NCI-H748 treated with DMSO at 0.1 percent for 48 hours (cell line): ENCODE measurements at regions not wholly inside any gene's neighbourhood (a gene's known extent, or its start where the extent isn't known, plus 50 kb on each side); places are given as distances from the start of the nearest gene placed in this dataset.
A peak's percentile ranks its signal among the peaks of the same experiment; 100 is the strongest.

ENCODE experiments used
- DNase-seq: peaks from one replicate; lab custom pipeline; 2025; lab: John Stamatoyannopoulos, UW

- no peak for DNase-seq
Measured at GRCh38 chr1:81156887-81157286, 643.8 kb upstream of the ADGRL2 start.

DNA sequence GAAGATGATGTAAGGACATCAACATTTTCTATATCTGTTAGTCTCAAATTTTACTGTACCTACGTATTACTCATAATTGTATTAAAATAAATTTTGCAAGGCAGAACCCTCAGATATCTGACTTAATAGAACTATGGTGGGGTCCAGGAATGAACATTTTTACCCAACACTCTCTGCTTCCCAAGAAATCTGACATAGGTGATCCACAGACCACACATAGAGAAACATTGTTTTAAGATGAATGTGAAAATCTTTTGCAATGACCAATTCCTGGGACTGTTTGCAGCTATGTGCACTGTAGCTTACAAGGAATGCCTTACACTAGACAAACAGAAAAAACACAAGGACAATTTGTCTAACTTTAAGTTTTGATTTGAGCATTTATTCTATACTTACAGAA is 645.6 kb upstream of the ADGRL2 start:
- DNase-seq, result no peak

GRCh38 chr1:81151206-81151605 is 649.5 kb upstream of the ADGRL2 start:
- no peak for DNase-seq

- DNase-seq, result no peak
Measured at GRCh38 chr1:81149649-81150325, 650.9 kb upstream of the ADGRL2 start.

GRCh38 chr1:81144240-81144825 is 656.4 kb upstream of the ADGRL2 start:
- DNase-seq, result no peak

DNA sequence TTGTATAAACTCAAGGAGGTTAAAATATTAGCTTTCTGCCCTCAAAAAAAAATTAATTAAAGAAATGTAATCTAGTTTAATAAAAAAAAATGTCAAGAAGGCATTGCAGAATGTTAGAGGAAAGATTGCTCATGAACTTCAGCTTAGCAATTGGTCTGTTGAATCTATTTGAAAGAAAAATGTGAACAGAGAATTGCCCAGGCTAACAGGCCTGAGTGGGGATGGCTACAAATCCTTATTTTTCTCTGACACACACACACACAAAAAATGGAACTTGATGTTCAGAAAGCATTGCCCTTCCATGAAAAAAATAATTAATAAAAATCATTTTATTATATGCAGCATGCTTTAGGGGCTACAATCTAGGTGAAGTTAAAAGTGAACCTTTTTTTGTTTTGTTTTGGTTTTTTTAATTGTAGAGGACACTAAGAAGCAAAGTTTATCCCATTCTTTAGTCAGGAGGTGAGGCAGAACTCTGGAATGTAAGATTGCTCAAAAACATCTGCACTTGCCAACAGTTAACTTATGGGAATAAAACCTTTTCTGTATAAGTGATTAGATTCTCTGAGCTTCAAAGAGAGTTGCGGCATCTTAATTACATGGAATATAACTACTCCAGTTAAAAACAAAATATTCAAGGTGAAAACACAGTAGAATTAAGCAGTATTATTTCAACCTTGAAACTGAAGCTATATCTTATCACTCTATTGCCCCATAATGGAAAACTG is 658.5 kb upstream of the ADGRL2 start:
- no peak for DNase-seq

- DNase-seq, result no peak
Measured at GRCh38 chr1:81135524-81135923, 665.2 kb upstream of the ADGRL2 start.

- no peak for DNase-seq
Measured at GRCh38 chr1:81129776-81130175, 671.0 kb upstream of the ADGRL2 start.

DNA sequence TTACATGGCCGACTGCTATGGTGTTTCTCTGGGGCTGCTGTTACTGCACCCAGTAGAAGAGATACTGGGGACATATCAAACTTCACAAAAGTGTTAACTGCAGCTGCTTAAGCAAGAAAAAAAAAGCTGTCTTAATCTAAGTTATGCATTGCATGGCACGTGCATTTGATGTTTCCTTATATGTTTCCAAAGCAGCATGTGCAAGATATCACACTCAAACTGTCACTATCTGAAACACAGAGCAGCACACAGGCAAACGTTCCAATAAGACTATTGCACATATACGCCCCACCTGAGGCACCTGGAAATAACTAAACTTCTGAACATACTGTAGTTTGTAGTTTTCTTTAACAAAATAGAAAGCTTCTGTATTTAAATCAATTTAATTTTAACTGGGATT is 671.4 kb upstream of the ADGRL2 start:
- no peak for DNase-seq

- DNase-seq, result no peak
Measured at GRCh38 chr1:81128079-81128478, 672.7 kb upstream of the ADGRL2 start.

DNA sequence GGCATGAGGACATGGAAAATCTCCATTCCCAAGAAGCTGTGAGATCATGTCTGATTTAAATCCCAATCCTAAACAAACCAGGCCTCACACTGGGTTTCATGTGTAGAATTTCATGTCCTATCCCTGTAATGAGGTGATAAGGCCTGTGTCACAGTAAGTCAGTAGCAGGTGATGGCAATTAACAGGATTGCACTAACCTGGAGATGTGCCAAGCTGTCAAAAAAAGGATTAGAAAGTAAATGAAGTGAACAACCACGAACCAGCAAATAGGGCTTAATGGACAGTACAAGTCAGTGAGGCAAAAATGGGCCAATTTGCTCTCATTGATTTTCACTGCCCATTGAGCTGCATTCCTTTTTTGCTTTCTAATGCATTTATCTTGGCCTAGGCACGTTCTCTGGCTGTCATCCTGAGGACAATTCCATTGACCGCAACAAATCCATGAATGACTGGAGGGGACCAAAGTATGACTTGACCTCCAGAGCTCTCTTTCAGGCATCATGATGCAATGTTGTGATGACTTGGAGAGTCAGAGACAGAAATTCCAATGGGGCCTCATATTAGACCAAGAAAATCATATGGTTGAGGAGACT is 673.6 kb upstream of the ADGRL2 start:
- DNase-seq, result peak; percentile 98

DNA sequence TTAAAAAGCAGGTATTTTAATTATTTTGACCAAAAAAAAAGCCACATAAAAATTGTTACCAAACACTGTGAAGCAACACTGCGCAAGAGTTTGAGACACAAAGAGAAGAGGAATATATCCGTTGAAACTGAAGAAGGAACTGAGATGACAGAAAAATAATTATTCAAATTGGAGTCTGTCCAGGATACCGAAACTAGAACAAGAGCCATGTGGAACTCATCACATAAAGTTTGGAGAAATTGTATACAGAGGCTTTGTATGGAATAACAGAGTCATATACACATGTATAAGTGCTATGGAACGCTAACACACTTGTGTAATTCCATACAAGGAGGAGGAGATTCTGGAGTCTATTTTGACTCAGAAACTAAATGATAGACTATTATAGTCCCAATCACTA is 675.1 kb upstream of the ADGRL2 start:
- no peak for DNase-seq

DNA sequence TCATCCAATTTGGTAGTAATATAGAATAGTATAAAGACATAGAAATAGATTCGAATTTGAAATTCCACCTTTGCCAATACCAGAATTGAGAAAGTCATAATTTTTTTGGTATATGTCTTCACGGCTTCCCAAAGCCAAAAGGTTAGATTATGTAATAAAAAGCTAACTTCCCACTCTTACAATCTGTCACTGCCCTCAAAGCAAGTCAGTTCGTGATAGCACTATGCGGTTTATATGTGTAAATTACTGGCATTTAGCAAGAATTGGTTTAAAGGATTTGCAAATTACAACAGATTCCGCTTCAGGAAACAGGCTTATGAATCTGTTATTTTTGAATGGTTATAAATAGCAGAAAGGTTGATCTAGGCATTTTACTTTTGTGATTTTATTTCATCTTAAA is 679.4 kb upstream of the ADGRL2 start:
- no peak for DNase-seq

DNA sequence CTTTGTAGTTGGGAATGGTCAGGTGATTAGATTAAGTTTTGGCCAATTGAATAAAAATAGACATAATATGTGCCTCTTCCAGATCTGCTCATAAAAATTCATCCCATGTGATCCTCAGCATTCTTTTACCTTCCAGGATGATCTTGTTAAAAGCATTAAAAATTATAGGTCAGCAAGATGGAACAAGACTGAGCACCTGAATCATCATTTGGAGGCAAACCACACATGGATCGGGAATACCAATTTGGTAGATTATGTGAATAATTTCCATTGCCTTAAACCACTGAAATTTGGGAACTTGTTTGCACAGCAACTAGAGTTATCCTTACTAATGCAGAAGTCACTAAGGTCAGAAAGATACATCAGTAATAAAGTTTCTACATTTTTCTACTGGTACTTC is 681.4 kb upstream of the ADGRL2 start:
- DNase-seq, result no peak

- no peak for DNase-seq
Measured at GRCh38 chr1:81118550-81118949, 682.2 kb upstream of the ADGRL2 start.

GRCh38 chr1:81115422-81115821 is 685.3 kb upstream of the ADGRL2 start:
- DNase-seq, result no peak

DNA sequence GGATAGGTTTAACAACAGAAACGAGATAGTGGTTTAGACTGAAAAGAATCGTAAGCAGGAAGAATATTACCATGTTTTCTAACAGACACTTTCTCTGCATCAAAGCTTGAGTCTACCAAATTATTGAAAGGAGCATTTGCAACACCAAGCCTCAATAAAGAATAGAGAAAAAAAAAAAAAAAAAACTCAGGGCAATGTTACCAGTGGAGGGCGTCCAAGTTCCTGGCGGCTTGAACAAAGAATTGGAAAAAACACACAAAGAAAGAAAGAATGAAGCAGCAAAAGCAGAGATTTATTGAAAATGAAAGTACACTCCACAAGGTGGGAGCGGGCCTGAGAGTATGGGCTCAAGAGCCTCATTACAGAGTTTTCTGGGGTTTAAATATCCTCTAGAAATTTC is 686.5 kb upstream of the ADGRL2 start:
- DNase-seq, result no peak

GRCh38 chr1:81113688-81114087 is 687.0 kb upstream of the ADGRL2 start:
- no peak for DNase-seq

DNA sequence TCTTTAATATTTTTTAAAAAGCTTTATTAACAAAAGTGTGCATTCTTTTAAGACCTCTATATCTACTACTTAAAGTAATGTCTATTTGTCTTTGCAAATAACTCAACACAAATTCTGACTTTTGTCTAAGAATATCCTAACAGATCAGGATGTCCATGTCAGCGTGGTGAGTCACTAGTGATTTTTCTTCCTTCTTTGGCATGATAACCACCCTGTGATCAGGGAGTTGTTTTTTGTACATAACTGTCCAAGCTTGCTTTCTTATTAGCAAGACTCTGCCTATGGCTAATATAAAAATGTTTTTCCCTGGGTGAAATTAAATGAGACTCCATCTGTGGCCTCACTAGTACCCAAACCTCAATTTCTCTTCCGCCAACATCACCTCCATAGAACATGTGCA is 688.9 kb upstream of the ADGRL2 start:
- DNase-seq, result no peak

GRCh38 chr1:81109038-81109437 is 691.7 kb upstream of the ADGRL2 start:
- no peak for DNase-seq

DNA sequence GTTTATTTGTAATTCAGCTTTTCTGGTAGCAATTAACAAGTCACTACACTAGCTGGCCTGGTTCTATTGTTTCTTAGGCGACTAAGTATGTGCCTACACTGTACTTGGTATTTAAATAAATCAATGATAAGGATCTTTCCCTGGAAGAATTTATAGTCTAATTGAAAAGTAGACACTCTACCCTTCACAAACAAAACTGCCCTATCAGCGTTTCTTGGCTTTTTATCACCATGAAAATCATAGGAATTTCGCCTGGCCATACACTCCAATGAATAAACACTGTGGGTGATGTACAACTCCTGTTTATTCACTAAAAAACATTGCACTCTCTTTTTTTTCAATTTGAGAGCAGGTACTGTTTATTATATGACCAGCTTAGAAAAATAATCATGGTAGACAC is 702.9 kb upstream of the ADGRL2 start:
- DNase-seq, result no peak

- DNase-seq, result no peak
Measured at GRCh38 chr1:81073580-81073979, 727.2 kb upstream of the ADGRL2 start.
